Central memory CD8-positive, alpha-beta T cell (primary cell): ENCODE measurements at regions not wholly inside any gene's neighbourhood (a gene's known extent, or its start where the extent isn't known, plus 50 kb on each side); places are given as distances from the start of the nearest gene placed in this dataset.

Experiments
- ATAC-seq: fragments of 150-1000 bp; cut with Tn5 transposase; replicated peaks from 2 replicates; pipeline ENCODE4 v1.10.0; 2022; ENCODE audit warnings: mild to moderate bottlenecking, moderate FRiP score, moderate number of reproducible peaks; ENCODE audit not compliant: poor library complexity, severe bottlenecking; ENCODE audit errors: extremely low read depth
- DNase-seq, 2 donors: peaks; one replicate each; pipeline ENCODE4 v3.0.0; 2021; ENCODE audit warnings: low spot score in 2 of 2
- H3K27ac Mint-ChIP-seq: one replicate; pipeline ENCODE4 v1.8.0; 2022; ENCODE audit warnings: low read depth, mild to moderate bottlenecking, moderate library complexity, mixed read lengths
- H3K27me3 Mint-ChIP-seq: one replicate; pipeline ENCODE4 v1.8.0; 2022; ENCODE audit warnings: mixed read lengths
- H3K36me3 Mint-ChIP-seq: one replicate; pipeline ENCODE4 v1.8.0; 2022; ENCODE audit warnings: mild to moderate bottlenecking, moderate library complexity, mixed read lengths; ENCODE audit not compliant: insufficient read depth
- H3K4me1 Mint-ChIP-seq: one replicate; pipeline ENCODE4 v1.8.0; 2022; ENCODE audit warnings: mixed read lengths
- H3K4me3 Mint-ChIP-seq: one replicate; pipeline ENCODE4 v1.8.0; 2022; ENCODE audit warnings: mild to moderate bottlenecking, moderate library complexity, mixed read lengths
- H3K9me3 Mint-ChIP-seq: one replicate; pipeline ENCODE4 v1.8.0; 2022; ENCODE audit warnings: mixed read lengths

GRCh38 chr12:119245904-119246494, 67.3 kb downstream of the HSPB8 start:
- no peaks in the 10 kb centered on the region for H3K4me1 Mint-ChIP-seq
- no peaks in the 10 kb centered on the region for H3K36me3 Mint-ChIP-seq
- no peak overlapping the region for H3K4me3 Mint-ChIP-seq

DNA sequence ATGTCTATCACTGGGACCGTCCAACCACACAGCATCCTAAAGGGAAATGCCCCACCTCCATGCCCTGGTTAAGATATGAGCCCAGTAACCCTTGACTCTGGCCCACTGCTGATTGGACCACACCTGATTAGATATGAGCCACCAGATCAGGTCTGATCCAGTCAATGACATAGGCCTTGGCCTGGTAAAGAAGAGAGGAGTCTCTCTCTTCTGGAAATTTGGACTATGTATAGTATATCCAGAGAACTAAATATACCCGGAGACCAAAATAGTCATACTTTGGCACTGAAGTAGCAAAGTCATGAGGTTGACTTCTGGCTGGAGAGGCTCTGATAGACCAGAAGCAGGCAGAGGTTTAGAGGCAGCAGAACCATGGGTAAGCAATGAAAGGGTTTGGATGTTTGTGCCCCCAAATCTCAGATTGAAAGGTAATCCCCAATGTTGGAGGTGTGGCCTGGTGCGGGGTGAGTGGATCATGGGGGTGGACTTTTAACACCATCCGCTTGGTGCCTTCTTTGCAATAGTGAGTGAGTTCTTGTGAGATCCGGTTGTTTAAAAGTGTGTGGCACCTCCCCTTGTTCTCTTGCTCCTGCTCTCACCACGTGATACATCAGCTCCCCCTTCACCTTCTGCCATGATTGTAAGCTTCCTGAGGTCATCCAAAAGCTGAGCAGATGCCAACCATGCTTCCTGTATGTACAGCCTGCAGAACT, 68.4 kb downstream of the HSPB8 start:
- Mint-ChIP-seq H3K27me3 (no peaks in the 10 kb centered on the region), H3K4me3 (no peak overlapping the region), H3K9me3 (peaks cover 7% of the 10 kb centered on the region), H3K4me1 (no peaks in the 10 kb centered on the region), H3K27ac (no peak overlapping the region), H3K36me3 (no peaks in the 10 kb centered on the region)
- no peak for DNase-seq
- no peak for ATAC-seq

More at GRCh38 chr12:119245904-119246494, 67.3 kb downstream of the HSPB8 start:
- no peak overlapping the region for H3K27ac Mint-ChIP-seq
- H3K9me3 Mint-ChIP-seq = peaks cover 7% of the 10 kb centered on the region
- DNase-seq = no peak
- no peaks in the 10 kb centered on the region for H3K27me3 Mint-ChIP-seq
- ATAC-seq = no peak

GRCh38 chr12:119247720-119248043, 69.0 kb downstream of the HSPB8 start:
- Mint-ChIP-seq H3K27ac (no peak overlapping the region), H3K36me3 (no peaks in the 10 kb centered on the region), H3K27me3 (no peaks in the 10 kb centered on the region), H3K4me3 (no peak overlapping the region), H3K4me1 (no peaks in the 10 kb centered on the region), H3K9me3 (peaks cover 7% of the 10 kb centered on the region)
- DNase-seq (no peak), ATAC-seq (no peak)

DNA sequence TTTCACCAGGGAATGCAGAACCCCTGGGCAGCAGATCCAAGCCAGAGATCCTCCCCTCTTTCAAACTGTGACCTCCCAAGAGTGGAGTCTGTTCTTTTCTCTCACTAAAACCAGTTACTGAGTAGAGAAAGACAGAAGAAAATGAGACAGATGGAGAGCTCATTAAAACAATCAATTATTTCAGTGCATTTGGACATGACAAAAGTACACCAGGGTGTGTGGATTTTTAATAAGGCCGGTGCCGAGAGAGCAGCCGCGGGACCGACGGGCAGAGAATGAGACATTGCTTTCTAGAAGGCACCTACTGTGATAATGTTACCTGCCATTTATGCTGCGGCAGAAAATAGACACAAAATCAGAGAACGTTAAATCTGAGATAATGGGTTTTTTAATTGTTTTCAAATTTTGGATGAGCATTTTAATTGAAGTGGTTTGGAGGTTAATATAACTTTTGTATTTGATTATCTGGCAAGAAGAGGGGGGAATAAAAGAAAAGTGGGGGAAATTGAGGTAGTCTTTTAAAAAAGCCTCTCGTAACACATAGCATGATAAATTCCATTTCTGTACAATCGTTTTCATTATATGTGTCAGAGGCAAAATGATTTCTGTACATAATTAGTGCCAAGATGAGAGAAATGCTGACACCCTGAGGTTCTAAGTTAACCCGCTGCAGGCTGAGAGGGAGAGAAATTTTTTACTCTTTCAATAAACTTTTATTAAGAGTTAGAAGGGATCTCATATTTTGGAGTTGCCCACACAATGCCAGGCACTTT, 70.8 kb downstream of the HSPB8 start:
- no peak for ATAC-seq
- H3K9me3 Mint-ChIP-seq = peaks cover 15% of the 10 kb centered on the region

DNA sequence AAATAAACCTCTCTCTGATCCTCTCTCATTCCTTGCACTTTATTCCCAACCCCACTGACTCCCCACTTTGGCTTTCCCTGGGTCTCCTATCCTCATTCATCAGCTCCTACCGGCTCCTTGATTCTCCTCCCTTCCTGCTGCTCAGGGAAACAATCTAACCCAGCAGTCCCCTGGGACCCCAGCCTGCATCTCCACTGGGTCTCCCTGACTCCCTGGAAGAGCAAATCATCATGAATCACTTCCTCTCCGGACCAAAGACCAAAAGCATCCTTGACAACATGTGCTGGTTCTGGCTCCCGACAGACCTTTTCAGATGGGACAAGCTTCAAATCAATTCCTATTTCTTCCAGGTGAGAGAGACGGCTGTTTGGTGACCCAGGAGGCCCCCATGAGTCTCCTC, 76.6 kb downstream of the HSPB8 start:
- Mint-ChIP-seq H3K4me3 (no peak overlapping the region), H3K27ac (no peak overlapping the region), H3K4me1 (no peaks in the 10 kb centered on the region), H3K36me3 (no peaks in the 10 kb centered on the region), H3K27me3 (peaks cover 43% of the 10 kb centered on the region), H3K9me3 (peaks cover 14% of the 10 kb centered on the region)
- ATAC-seq (no peak), DNase-seq (no peak)

More for the DNA sequence above, 70.8 kb downstream of the HSPB8 start:
- no peak overlapping the region for H3K4me3 Mint-ChIP-seq
- no peaks in the 10 kb centered on the region for H3K36me3 Mint-ChIP-seq
- DNase-seq = no peak
- H3K27me3 Mint-ChIP-seq = no peaks in the 10 kb centered on the region
- no peaks in the 10 kb centered on the region for H3K4me1 Mint-ChIP-seq
- no peak overlapping the region for H3K27ac Mint-ChIP-seq

DNA sequence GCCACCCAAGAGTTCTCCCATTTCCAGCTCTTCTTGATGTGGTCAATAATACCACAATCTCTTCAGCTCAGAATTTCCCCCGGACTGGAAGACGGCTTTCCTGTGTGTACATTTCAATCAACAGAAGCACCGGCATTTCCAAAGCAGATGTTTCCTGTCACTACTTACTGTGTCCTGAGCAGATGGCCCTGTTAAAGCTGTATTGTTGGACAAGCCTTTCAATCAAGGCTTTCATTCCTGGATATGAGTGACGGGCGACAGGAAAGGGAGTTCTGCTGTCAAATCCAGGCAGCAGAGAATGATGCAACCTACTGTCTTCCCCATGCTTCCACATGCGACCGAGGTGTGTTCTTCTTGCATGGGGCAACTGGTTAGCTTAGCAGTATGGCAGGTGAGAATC, 76.4 kb upstream of the CCDC60 start:
- DNase-seq (no peak), ATAC-seq (no peak)
- H3K36me3 Mint-ChIP-seq = no peaks in the 10 kb centered on the region
- H3K27ac Mint-ChIP-seq = no peak overlapping the region
- no peaks in the 10 kb centered on the region for H3K4me1 Mint-ChIP-seq
- H3K27me3 Mint-ChIP-seq = peaks cover 61% of the 10 kb centered on the region
- H3K4me3 Mint-ChIP-seq = no peak overlapping the region
- H3K9me3 Mint-ChIP-seq = peaks cover 18% of the 10 kb centered on the region

- Mint-ChIP-seq H3K4me1 (no peaks in the 10 kb centered on the region), H3K27ac (no peak overlapping the region)
Measured at GRCh38 chr12:119258556-119258955, 76.0 kb upstream of the CCDC60 start.

DNA sequence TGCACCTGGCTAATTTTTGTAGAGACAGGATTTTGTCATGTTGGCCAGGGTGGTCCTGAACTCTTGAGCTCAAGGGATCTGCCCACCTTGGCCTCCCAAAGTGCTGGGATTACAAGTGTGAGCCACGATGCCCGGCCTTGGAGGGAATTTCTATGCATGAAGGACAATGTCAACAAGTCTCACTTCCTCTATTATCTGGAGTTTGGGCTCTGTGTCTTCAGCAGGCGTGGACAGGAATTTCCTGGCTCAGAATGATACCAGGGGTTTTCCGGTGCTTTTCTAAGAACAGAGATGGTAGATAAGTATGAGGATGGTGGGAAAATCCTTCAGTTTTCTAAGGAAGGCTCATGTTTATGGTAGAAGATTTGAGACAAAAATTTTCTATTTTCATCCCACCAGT, 75.0 kb upstream of the CCDC60 start:
- no peak for DNase-seq
- Mint-ChIP-seq H3K36me3 (no peaks in the 10 kb centered on the region), H3K27me3 (peaks cover 65% of the 10 kb centered on the region), H3K4me3 (no peak overlapping the region), H3K27ac (no peak overlapping the region), H3K9me3 (peaks cover 12% of the 10 kb centered on the region), H3K4me1 (no peaks in the 10 kb centered on the region)
- ATAC-seq = no peak

More at GRCh38 chr12:119258556-119258955, 76.0 kb upstream of the CCDC60 start:
- no peak for ATAC-seq
- Mint-ChIP-seq H3K27me3 (peaks cover 65% of the 10 kb centered on the region), H3K36me3 (no peaks in the 10 kb centered on the region), H3K4me3 (no peak overlapping the region), H3K9me3 (peaks cover 13% of the 10 kb centered on the region)
- no peak for DNase-seq

DNA sequence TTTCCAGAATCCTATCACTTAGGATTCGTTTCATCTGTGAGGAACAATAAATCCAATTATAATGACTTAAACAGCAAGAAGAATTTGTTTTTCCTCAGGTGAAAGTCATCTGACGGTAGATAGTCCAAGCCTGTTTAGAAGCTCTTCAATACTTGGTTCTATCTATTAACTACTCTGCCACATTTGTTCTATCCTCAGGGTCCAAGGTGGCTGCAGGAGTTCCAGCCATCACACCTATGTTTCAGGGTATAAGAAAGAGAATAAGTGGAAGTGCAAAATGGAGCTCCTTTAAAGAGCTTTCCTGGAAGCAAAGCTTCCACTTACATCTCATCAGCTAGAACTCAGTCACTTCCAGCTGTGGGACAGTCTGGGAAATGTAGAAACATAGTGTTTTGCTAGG, 72.1 kb upstream of the CCDC60 start:
- Mint-ChIP-seq H3K36me3 (no peaks in the 10 kb centered on the region), H3K27ac (no peak overlapping the region), H3K9me3 (peaks cover 11% of the 10 kb centered on the region), H3K27me3 (peaks cover 48% of the 10 kb centered on the region), H3K4me3 (no peak overlapping the region), H3K4me1 (no peaks in the 10 kb centered on the region)
- DNase-seq = no peak
- ATAC-seq = no peak

GRCh38 chr12:119263466-119263865, 71.1 kb upstream of the CCDC60 start:
- DNase-seq (no peak), ATAC-seq (no peak)
- Mint-ChIP-seq H3K27me3 (peaks cover 38% of the 10 kb centered on the region), H3K36me3 (no peaks in the 10 kb centered on the region), H3K9me3 (peaks cover 16% of the 10 kb centered on the region), H3K27ac (no peak overlapping the region), H3K4me3 (no peak overlapping the region), H3K4me1 (no peaks in the 10 kb centered on the region)

DNA sequence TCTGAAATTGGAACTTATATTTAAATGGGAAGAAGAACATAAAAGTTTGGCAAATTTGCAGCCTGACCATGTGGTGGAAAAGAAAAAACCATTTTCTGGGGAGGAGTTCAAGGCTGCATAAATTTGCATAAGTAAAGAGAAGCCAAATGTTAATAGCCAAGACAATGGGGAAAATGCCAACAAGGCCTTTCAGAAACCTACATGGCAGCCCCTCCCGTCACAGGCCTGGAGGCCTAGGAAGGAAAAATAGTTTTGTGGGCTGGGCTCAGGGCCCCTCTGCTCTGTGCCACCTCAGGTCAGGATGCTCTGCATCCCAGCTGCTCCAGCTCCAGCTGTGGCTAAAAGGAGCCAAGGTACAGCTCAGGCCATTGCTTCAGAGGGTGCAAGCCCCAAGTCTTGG, 67.6 kb upstream of the CCDC60 start:
- H3K9me3 Mint-ChIP-seq = peaks cover 18% of the 10 kb centered on the region
- ATAC-seq (no peak), DNase-seq (no peak)
- peaks cover 16% of the 10 kb centered on the region for H3K27me3 Mint-ChIP-seq
- no peaks in the 10 kb centered on the region for H3K36me3 Mint-ChIP-seq
- no peak overlapping the region for H3K4me3 Mint-ChIP-seq
- H3K27ac Mint-ChIP-seq = no peak overlapping the region
- no peaks in the 10 kb centered on the region for H3K4me1 Mint-ChIP-seq

DNA sequence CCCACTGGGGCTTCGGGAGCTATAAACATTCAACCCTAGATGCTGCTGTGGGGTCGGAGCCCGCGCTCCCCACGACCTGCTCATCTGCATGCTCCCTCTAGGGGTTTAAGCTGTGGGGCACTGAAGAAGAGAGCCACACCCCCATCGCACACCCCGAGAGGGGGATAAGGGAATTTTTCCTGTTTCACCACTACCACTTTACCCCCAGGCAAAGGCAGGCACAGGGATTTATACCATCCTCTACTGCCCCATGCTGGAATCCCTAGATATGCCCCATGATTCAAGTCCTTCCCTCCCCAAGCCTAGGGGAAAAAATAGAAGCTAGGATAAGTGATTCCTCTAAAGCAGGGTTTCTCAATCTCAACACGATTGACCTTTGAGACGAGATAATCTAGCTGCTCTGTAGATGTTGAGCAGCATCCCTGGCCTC, 59.9 kb upstream of the CCDC60 start:
- no peak overlapping the region for H3K27ac Mint-ChIP-seq
- ATAC-seq = no peak
- no peak for DNase-seq
- peaks cover 8% of the 10 kb centered on the region for H3K9me3 Mint-ChIP-seq
- H3K27me3 Mint-ChIP-seq = peaks cover 13% of the 10 kb centered on the region
- no peaks in the 10 kb centered on the region for H3K36me3 Mint-ChIP-seq
- H3K4me1 Mint-ChIP-seq = no peaks in the 10 kb centered on the region
- H3K4me3 Mint-ChIP-seq = no peak overlapping the region

GRCh38 chr12:119283310-119283709, 51.2 kb upstream of the CCDC60 start:
- Mint-ChIP-seq H3K36me3 (no peaks in the 10 kb centered on the region), H3K4me1 (no peaks in the 10 kb centered on the region), H3K27me3 (no peaks in the 10 kb centered on the region), H3K27ac (no peak overlapping the region), H3K4me3 (no peak overlapping the region), H3K9me3 (no peaks in the 10 kb centered on the region)
- ATAC-seq = no peak
- DNase-seq = no peak
